Upper lobe of left lung (tissue), 6 donors: ENCODE measurements at regions not wholly inside any gene's neighbourhood (a gene's known extent, or its start where the extent isn't known, plus 50 kb on each side); places are given as distances from the start of the nearest gene placed in this dataset.

ENCODE experiments used
- ATAC-seq, 2 donors: fragments of 200-7000 bp; cut with Tn5 transposase; one replicate each; pipeline ENCODE4 v1.9.1; 2022; ENCODE audit warnings: mild to moderate bottlenecking in 2 of 2, moderate library complexity in 2 of 2; ENCODE audit not compliant: low FRiP score in 2 of 2
- DNase-seq, 2 donors: peaks; one replicate each; pipeline ENCODE4 v3.0.0-alpha.2; 2019 to 2020
- H3K27ac ChIP-seq, 4 donors: fragments of 200-600 bp; sonication (generic); one replicate each; pipeline ENCODE4 v1.5.1; 2016 to 2019
- H3K27me3 ChIP-seq, 4 donors: fragments of 200-600 bp; sonication (generic); one replicate each; pipeline ENCODE4 v1.5.1; 2017 to 2019
- H3K36me3 ChIP-seq, 4 donors: fragments of 200-600 bp; sonication (generic); one replicate each; pipeline ENCODE4 v1.5.1; 2016 to 2019
- H3K4me1 ChIP-seq, 4 donors: fragments of 200-600 bp; sonication (generic); one replicate each; pipeline ENCODE4 v1.5.1; 2018 to 2019
- H3K4me3 ChIP-seq, 4 donors: fragments of 200-600 bp; sonication (generic); one replicate each; pipeline ENCODE4 v1.5.1; 2017 to 2019; ENCODE audit warnings: mild to moderate bottlenecking in 2 of 4, moderate library complexity in 1 of 4
- H3K9me3 ChIP-seq, 4 donors: fragments of 200-600 bp; sonication (generic); one replicate each; pipeline ENCODE4 v1.5.1; 2018 to 2019
- EP300 ChIP-seq, 4 donors: sonication (generic); formaldehyde crosslinking; IDR thresholded peaks; one replicate each; pipeline ENCODE4 v1.5.1; 2017; ENCODE audit warnings: antibody characterized with exemption in 4 of 4, control low read depth in 2 of 4
- POLR2A ChIP-seq, 4 donors: fragments of 450-650 bp; IDR thresholded peaks; one replicate each; pipeline ENCODE4 v1.5.1; 2016 to 2017; ENCODE audit warnings: antibody characterized with exemption in 4 of 4, mild to moderate bottlenecking in 2 of 4
- POLR2AphosphoS5 ChIP-seq, 2 donors: sonication (generic); formaldehyde crosslinking; IDR thresholded peaks; one replicate each; pipeline ENCODE4 v1.5.1; 2017; ENCODE audit warnings: antibody characterized with exemption in 2 of 2
- WGBS, 2 donors: methylation state at CpG; one replicate each; pipeline ENCODE4 v1.1.5; 2017 to 2018; 5-methylcytosine and 5-hydroxymethylcytosine counted together
- TF ChIP-seq, protein P1 (sequence below), 6 experiments: fragments of 450-650 bp in 4 of 6; fragments of 200-600 bp in 2 of 6; sonication (generic) in 2 of 6; IDR thresholded peaks; one replicate each; pipeline ENCODE4 v1.5.1; 2016 to 2019; ENCODE audit warnings: antibody characterized with exemption in 6 of 6
- donor health status: DM: no; HTN: no; CAD: no; lungs with moderate emphysema.
- donor health status: DM: no; HTN: yes; CAD: no; lungs with severe emphysema.

DNA sequence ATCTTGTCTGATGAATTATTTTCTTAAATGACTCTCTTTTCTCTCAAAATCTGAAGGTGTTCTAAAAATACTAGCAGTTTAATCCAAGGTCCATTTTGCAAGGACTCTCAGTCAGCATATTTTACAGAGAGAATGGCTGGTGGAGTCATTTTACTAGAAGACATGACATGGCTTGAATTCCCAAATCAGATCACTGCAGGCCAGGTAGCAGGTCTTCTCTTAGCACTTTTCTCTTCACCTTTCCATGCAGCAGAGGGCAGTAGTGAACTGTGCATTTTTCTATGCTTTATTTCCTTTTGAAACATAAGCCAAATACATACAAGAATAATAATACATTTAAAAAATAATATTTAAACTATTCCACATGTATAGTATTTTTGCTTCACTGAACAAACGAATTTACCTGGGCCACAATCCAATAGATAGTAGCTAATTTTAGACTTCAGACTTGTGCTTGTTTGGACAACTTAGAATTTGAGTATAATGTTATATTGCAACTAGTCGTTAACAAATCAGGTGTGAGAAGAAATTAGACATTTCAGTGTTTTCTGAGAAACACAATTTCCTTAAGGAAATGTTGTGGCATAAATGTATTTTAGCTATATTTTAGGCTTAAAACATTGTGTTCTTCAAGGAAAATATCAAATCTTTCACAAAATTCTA lies 289.4 kb upstream of the DAB2 start:
- H3K27ac ChIP-seq = no peak overlapping the region
- H3K36me3 ChIP-seq = no peaks in the 10 kb centered on the region
- H3K4me3 ChIP-seq = no peak overlapping the region
- no peaks in the 10 kb centered on the region for H3K27me3 ChIP-seq
- ATAC-seq (peak in 1 of 2 donors; percentile 86), DNase-seq (no peak)
- TF ChIP-seq POLR2AphosphoS5 (IDR thresholded peaks at IDR 0.05) (no peak), EP300 (IDR thresholded peaks at IDR 0.05) (no peak)
- TF ChIP-seq, protein P1, sequence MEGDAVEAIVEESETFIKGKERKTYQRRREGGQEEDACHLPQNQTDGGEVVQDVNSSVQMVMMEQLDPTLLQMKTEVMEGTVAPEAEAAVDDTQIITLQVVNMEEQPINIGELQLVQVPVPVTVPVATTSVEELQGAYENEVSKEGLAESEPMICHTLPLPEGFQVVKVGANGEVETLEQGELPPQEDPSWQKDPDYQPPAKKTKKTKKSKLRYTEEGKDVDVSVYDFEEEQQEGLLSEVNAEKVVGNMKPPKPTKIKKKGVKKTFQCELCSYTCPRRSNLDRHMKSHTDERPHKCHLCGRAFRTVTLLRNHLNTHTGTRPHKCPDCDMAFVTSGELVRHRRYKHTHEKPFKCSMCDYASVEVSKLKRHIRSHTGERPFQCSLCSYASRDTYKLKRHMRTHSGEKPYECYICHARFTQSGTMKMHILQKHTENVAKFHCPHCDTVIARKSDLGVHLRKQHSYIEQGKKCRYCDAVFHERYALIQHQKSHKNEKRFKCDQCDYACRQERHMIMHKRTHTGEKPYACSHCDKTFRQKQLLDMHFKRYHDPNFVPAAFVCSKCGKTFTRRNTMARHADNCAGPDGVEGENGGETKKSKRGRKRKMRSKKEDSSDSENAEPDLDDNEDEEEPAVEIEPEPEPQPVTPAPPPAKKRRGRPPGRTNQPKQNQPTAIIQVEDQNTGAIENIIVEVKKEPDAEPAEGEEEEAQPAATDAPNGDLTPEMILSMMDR (IDR thresholded peaks at IDR 0.05) = peak in 5 of 6 experiments; percentile 29 to 49 (median 47)
- WGBS, 2 donors = 33 to 35% methylated on average over 2 of the region's 2 CpGs
- no peaks in the 10 kb centered on the region for H3K9me3 ChIP-seq
- H3K4me1 ChIP-seq = no peaks in the 10 kb centered on the region

DNA sequence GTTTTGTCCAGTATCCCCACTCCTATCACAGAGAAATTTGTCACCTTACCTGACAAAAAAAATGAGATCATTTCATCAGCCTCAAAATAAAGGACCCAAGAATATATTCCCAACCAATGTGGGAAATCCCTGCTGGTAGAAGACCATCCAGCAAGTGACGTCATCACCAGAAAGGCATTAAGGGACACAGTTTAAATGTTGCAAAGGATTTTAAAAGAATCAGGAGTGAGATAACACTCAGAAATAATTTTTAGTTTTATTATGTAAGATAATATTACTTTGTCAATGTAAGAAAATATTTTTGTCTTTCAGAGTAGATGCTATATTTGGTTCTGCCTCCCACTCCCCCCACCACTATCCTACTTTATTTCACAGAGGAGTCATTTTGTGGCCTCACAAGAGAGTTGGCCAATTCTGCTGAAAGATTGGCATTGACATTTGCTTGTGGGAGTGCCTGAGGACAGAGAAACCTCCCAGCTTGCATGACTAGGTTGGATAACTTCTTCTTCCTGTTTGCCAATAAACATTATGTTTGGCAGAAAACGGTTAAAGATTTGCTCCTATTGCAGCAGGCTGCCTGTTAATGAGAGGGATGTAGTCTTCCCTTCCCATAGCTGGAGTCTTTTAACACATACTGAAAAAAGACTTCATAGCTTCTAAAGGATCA lies 288.6 kb upstream of the DAB2 start:
- no peak for TF ChIP-seq POLR2A (IDR thresholded peaks at IDR 0.05)
- no peak for TF ChIP-seq POLR2AphosphoS5 (IDR thresholded peaks at IDR 0.05)
- no peak for TF ChIP-seq EP300 (IDR thresholded peaks at IDR 0.05)
- TF ChIP-seq, protein P1 (IDR thresholded peaks at IDR 0.05) = no peak

DNA sequence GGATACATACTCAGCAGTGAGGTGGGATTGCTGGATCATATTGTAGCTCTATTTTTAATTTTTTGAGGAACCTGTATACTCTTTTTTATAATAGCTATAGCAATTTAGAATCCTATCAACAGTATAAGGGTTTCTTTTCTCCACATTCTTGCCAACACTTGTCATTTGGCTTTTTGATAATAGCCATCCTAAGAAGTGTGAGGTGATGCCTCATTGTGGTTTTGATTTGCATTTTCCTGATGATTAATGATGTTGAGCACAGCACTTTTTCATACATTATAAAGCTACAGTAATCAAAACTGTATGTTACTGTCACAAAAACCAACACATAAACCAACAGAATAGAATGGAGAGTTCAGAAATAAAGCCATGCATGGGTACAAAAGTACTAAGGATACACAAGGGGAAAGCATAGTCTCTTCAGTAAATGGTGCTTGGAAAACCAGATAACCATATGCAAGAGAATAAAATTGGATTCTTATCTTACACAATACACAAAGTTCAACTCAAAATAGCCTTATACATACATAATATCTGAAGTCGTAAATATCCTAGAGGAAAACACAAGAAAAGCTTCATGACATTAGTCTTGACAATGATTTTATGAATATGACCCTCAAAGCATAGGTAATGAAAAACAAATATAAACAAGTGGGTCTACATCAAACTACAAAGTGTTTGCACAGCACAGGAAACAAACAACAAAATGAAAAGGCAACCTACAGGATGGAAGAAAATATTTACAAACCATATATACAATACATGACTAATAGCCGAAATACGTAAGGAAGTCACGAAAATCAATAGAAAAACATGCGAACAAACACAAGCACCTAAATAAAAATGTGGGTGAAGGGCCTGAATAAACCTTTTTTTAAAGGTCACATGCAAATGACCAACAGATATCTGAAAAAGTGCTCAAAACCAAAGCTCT lies 287.8 kb upstream of the DAB2 start:
- 80 to 81% methylated on average over 5 of the region's 5 CpGs for WGBS, 2 donors
- ATAC-seq = no peak

More for the DNA sequence above, 288.6 kb upstream of the DAB2 start:
- peak in 1 of 2 donors; percentile 80 for ATAC-seq
- Histone ChIP-seq H3K27me3 (no peaks in the 10 kb centered on the region), H3K9me3 (no peaks in the 10 kb centered on the region), H3K4me1 (no peaks in the 10 kb centered on the region), H3K27ac (no peak overlapping the region), H3K4me3 (no peak overlapping the region), H3K36me3 (no peaks in the 10 kb centered on the region)
- WGBS, 2 donors = 32 to 38% methylated on average over 2 of the region's 2 CpGs
- no peak for DNase-seq

DNA sequence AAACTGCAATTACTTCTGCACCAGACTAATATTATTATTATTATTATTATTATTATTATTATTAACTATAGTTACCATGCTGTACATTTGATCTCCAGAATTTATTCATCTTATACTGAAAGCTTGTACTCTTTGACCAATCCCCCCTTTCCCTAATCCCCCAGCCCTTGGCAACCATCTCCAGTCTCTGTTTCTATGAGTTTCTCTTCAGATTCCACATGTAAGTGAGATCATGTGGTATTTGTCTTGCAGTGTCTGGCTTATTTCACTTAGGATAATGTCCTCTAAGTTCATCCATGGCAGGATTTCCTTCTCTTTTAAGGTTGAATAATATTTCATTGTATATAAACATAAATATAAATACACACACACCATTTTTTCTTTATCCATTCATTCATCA lies 287.0 kb upstream of the DAB2 start:
- DNase-seq = no peak

More for the DNA sequence above, 287.8 kb upstream of the DAB2 start:
- Histone ChIP-seq H3K27ac (no peak overlapping the region), H3K4me1 (no peaks in the 10 kb centered on the region), H3K9me3 (no peaks in the 10 kb centered on the region), H3K36me3 (no peaks in the 10 kb centered on the region), H3K4me3 (no peak overlapping the region), H3K27me3 (no peaks in the 10 kb centered on the region)
- DNase-seq = no peak
- TF ChIP-seq POLR2AphosphoS5 (IDR thresholded peaks at IDR 0.05) (no peak), EP300 (IDR thresholded peaks at IDR 0.05) (no peak), POLR2A (IDR thresholded peaks at IDR 0.05) (no peak)
- TF ChIP-seq, protein P1 (IDR thresholded peaks at IDR 0.05) = no peak

More for the DNA sequence above, 287.0 kb upstream of the DAB2 start:
- Histone ChIP-seq H3K4me3 (no peak overlapping the region), H3K27me3 (no peaks in the 10 kb centered on the region), H3K36me3 (no peaks in the 10 kb centered on the region), H3K4me1 (no peaks in the 10 kb centered on the region), H3K9me3 (no peaks in the 10 kb centered on the region), H3K27ac (no peak overlapping the region)
- ATAC-seq = no peak
- TF ChIP-seq, protein P1 (IDR thresholded peaks at IDR 0.05) = no peak
- no peak for TF ChIP-seq POLR2A (IDR thresholded peaks at IDR 0.05)
- no peak for TF ChIP-seq POLR2AphosphoS5 (IDR thresholded peaks at IDR 0.05)
- TF ChIP-seq EP300 (IDR thresholded peaks at IDR 0.05) = no peak
